Activated CD8-positive, alpha-beta memory T cell treated with anti-CD3 and anti-CD28 coated beads, Interleukin-2, amount 50 U/mL, for 48 hours (primary cell): ENCODE measurements at regions not wholly inside any gene's neighbourhood (a gene's known extent, or its start where the extent isn't known, plus 50 kb on each side); places are given as distances from the start of the nearest gene placed in this dataset.
"Not testable (repeated sequence)": the region's sequence is repeated elsewhere in the genome, so short reads cannot be mapped to it uniquely, and the experiment has no call there.

Experiments used
- DNase-seq: peaks from one replicate; pipeline ENCODE4 v3.0.0-alpha.2; 2020

- DNase-seq, result no peak
Observed at GRCh38 chr18:1732143-1732542, 827.5 kb downstream of the ADCYAP1 start.

DNA sequence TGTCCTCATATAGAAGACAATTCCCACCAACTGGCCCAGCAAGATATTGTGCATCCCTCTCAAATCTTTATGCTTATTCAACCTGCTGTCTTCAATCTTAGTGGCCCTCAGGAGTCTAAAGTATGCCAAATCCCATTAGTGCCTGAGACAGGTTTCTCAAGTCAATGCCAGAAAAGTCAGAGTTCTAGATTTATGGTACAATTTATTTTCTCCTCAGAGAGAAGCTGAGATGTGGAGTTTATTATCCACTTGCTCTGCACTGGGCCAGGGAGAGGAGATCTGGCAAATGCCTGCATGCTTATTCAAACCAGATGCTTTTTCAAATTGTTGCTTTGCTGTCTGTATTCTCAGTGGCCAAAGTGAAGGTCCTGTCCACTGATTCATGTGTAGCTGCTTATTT is 825.2 kb downstream of the METTL4 start:
- no peak for DNase-seq

DNA sequence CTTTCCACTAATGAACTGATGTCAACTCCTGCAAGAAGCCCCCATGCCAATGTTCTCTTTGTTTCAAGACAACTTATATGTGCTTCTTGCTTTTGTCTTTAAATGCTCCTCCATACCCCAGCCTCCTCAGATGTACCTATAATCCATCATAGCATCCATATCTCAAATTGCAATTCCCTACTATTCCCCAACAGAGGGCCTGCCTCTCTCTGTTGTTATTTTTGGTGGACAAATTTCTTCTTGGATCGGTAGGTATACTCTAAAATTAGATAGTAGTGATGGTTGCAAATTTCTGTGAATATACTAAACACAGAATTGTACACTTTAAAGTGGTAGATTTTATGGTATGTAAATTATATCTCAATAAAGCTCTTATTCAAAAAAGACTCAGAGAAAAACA is 820.1 kb downstream of the METTL4 start:
- no peak for DNase-seq

- DNase-seq, result no peak
Observed at GRCh38 chr18:1760901-1761300, 810.4 kb downstream of the METTL4 start.

- DNase-seq, result no peak
Observed at GRCh38 chr18:1774261-1774660, 797.0 kb downstream of the METTL4 start.

DNA sequence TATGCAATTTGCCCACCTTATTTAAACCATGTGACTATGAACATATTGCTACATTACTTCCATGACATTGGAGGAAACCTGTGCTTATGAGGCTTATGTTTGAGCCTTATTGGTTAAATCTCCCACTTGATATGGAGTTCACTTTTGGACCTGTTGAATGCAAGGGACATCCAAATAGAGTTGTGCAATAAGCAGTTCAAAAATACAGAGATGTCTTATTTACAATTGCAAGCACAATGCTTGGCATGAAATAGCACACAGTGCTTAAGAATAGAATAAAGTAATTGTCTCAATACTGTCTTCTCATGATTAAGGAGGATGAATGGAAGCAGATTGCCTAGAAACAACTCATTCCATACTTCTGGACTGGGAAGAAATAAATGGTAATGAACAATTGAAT is 793.5 kb downstream of the METTL4 start:
- DNase-seq, result no peak

GRCh38 chr18:1778496-1779178 is 792.7 kb downstream of the METTL4 start:
- DNase-seq, result no peak

DNA sequence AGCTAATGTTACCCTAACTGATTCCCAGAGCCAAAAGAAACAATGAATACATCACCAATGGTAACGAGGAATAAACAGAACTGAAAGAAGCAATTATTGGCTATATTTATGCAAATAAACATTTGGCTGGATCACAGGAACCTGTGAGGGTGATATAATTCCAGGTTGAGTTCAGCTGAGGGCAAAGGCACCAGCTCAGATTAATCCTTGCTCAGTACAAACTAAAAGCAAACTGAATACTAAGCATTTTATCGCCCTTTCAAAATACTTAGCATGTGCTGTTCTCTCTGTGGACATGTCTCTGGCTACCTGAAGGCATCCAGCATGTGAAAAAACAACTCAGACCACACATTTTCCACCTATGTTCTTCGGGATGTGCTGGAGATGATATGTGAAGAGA is 791.7 kb downstream of the METTL4 start:
- DNase-seq, result no peak

- no peak for DNase-seq
Observed at GRCh38 chr18:1784113-1784512, 787.2 kb downstream of the METTL4 start.

GRCh38 chr18:1785980-1786379 is 785.3 kb downstream of the METTL4 start:
- DNase-seq, result not testable (repeated sequence)

DNA sequence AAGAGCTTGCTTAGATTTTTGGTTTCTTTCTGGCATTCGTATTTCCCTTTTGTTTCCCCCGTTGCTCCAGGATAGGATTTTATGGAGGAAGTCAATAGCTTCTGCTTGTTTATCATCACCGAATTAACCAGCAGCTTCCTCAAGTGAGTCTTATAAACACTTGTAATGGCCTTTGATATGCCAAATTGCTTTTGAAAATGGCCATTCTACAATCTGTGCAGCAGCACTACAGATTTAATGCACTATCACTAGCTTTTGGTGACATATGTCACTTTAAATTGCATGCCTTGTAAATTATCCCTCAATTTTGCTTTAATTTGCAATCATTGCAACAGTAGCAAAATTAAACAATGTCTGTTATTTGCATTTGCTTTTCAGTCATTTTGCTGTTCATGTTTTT is 774.7 kb downstream of the METTL4 start:
- no peak for DNase-seq

- DNase-seq, result no peak
Observed at GRCh38 chr18:1797235-1797634, 774.1 kb downstream of the METTL4 start.

DNA sequence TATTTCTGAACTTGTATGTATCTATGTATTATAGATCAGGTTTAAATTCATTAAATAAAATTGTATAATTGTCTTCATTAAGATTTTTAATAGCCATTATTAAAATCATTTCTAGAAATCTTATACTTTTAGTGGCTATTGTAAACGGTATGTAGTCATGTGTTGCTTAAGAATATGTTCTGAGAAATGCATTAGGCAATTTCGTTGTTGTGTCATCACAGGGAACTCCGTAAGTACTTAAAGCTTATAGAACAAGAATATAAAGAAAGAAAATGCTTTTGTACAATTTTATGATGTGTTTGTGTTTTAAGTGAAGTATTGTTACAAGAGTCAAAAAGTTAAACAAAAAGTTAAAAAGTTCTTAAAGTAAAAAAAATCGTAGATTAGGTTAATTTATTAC is 765.8 kb downstream of the METTL4 start:
- no peak for DNase-seq

DNA sequence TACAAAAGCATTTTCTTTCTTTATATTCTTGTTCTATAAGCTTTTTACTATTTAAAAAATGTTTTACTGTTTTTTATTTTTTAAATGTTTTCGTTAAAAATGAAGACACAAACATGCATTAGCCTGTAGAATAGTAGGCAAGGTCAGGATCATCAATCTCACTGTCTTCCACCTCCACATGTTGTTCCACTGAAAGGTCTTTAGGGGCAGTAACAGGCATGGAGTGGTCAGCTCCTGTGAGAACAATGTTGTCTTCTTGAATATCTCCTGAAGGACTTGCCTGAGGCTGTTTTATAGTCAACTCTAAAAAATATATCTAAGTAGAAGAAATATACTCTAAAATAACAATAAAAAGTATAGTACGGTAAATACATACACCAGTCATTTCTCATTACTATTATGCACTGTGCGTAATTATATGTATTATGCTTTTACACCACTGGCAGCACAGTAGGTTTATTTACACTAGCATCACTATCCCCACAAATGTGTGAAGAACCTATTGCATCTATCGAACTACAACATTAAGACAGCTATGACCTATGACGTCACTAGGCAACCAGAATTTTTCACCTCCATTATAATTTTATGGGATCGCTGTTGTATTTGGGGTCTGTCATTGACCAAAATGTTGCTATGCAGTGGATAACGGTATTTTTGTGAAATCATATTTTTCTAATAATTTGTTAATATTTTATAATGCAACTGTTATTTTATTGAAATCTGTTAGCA is 764.3 kb downstream of the METTL4 start:
- DNase-seq, result no peak

DNA sequence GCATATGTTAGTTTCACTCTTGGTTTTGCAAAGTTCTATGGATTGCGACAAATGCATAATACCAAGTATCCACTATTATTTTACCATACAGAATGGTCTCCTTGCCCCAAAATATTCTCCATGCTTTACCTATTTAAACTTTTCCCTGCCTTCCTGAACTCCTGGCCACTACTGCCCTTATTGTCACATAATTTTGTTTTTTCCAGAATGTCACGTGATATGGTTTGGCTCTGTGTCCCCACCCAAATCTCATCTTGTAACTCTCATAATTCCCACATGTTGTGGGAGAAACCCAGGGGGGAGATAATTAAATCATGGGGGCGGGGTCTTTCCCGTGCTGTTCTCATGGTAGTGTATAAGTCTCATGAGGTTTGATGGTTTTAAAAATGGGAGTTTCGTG is 760.0 kb downstream of the METTL4 start:
- DNase-seq, result no peak

DNA sequence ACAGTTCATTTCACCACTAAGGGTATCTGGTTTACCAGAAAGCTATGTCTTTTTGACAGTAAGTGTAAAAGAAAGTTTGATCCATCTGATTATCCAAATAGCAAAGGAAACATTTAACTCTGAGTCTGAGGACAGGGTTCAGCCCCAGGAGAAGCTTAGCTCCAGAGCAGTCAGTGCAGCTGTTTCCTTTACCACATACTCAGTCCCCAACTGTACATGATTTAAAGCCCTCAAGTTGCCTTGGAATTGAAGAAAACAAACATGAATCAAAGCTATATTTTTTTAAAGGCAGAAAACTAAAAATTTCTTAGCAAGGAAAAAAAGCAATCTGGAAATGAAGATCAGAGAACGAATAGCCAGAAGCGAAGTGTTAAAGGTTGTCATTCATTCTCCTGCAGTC is 746.0 kb downstream of the METTL4 start:
- no peak for DNase-seq

- no peak for DNase-seq
Observed at GRCh38 chr18:1840878-1841277, 730.4 kb downstream of the METTL4 start.

GRCh38 chr18:1846640-1847039 is 724.7 kb downstream of the METTL4 start:
- DNase-seq, result no peak

DNA sequence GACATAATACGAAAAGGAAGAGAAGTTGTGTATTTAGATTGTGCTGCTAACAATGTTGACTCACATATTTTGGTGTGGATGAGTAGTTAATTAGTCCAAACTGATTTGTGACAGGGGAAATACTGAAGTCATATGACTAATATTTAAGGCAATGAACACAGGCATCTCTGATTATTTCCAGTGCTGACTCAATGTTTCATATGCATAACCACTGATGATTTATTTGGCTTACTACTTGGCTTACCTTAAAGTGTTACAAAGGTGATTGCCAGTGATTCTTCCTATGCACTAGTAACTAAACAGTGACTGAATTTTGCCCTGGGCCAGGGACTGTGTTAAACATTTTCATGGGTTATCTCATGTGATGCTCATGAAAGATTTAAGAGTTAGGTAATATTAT is 722.6 kb downstream of the METTL4 start:
- no peak for DNase-seq

- DNase-seq, result no peak
Observed at GRCh38 chr18:1849386-1849785, 721.9 kb downstream of the METTL4 start.

- not testable (repeated sequence) for DNase-seq
Observed at GRCh38 chr18:1857281-1857680, 714.0 kb downstream of the METTL4 start.

GRCh38 chr18:1861473-1861872 is 709.8 kb downstream of the METTL4 start:
- no peak for DNase-seq

DNA sequence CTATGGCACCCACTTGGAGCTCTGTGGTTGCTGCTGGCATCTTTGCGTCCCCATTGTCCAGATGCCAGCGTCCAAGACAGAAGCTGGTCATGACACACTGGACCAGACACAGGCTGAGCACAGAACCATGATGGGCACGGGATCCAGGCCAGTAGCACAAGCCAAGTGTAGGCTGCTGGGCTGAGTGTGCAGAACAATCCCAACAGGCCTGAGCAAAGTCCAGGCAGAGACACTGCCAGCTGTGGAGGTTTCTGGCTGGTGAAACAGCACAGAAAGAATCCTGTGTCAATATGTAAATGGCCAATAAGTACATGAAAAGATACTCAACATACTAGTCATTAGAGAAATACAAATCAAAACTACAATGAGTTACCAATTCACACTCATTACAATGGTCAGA is 705.4 kb downstream of the METTL4 start:
- DNase-seq, result no peak

DNA sequence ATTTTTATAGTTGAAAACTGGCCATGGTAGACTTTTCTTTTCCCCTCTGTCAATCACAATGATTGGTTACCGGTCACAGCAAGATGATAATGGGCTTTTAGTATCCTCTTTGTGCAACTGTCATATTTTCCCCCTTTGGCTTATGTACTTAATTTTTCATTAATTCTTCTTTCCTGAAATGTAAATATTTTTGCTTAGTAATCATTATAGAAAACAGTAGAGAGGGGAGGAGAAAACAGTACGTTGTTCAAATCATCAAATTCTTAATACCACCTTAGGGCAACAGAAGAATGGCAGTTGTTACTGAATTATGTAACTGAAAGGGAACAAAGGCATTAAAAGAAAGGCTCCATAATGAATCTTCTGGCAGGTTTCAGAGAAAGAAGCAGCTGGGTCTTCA is 699.0 kb downstream of the METTL4 start:
- DNase-seq, result no peak

DNA sequence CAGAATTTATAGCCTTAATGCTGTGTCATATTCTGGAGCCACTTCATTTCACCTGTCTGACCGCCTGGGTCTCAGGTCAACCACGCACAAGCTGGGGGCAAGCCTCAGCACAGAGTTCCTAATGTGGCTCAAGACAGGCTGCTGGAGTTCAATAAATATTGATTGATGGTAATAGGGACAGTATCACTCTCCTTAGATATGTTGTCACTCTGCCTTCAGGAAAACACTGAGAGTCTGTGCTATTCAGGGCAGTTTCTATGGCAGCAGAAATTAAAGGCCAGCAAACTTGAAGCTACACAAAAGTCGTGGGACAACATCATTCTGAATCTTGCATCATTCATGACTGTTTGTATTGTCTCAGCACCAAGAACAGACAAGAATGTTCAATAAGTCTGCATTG is 696.1 kb downstream of the METTL4 start:
- DNase-seq, result no peak
